ENCODE measurements at regions not wholly inside any gene's neighbourhood (a gene's known extent, or its start where the extent isn't known, plus 50 kb on each side); places are given as distances from the start of the nearest gene placed in this dataset.

DNA sequence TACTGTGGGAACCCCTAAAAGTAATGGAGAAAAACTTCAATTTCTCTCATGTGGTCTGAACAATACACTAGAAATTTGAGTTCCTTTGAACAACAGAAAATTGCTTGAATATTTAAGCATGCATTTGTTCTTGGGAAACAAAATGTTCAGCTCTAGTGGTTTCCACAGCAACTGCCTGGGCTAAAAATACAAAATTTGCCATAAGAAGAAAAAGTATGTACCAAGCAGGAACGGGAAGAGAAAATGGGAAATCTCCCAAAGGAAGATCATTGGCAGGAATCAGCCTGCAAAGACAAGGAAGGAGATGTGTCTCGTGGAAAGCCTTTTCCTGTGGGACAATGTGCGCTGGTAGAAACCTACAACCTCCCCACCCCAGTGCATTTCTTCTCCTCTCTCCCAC lies 119.0 kb upstream of the DPT start:
- Mint-ChIP-seq H3K4me3 (no peak overlapping the region), H3K9me3 (peaks cover 0 to 3% (median 2%) of the 10 kb centered on the region in 7 donors), H3K27me3 (peaks cover 28% of the 10 kb centered on the region), H3K4me1 (no peaks in the 10 kb centered on the region), H3K36me3 (no peaks in the 10 kb centered on the region), H3K27ac (no peak overlapping the region)
- Histone ChIP-seq H3K36me3 (ENCODE audit: control insufficient read depth, insufficient read depth, low read length) (no peaks in the 10 kb centered on the region), H3K4me1 (ENCODE audit: control insufficient read depth, insufficient read depth, low read length, poor library complexity, severe bottlenecking) (no peaks in the 10 kb centered on the region), H3K27me3 (ENCODE audit: control insufficient read depth, insufficient read depth, low read length) (peaks cover 5% of the 10 kb centered on the region), H3K4me3 (ENCODE audit: low read depth, low read length) (no peak overlapping the region), H3K9me3 (ENCODE audit: control insufficient read depth in 2 of 2, low read length in 2 of 2) (no peaks in the 10 kb centered on the region), H3K27ac (ENCODE audit: insufficient read depth, low read length, poor library complexity, severe bottlenecking) (no peak overlapping the region)
- DNase-seq (no peak), ATAC-seq (ENCODE audit: low read depth in 2 of 2) (no peak)

DNA sequence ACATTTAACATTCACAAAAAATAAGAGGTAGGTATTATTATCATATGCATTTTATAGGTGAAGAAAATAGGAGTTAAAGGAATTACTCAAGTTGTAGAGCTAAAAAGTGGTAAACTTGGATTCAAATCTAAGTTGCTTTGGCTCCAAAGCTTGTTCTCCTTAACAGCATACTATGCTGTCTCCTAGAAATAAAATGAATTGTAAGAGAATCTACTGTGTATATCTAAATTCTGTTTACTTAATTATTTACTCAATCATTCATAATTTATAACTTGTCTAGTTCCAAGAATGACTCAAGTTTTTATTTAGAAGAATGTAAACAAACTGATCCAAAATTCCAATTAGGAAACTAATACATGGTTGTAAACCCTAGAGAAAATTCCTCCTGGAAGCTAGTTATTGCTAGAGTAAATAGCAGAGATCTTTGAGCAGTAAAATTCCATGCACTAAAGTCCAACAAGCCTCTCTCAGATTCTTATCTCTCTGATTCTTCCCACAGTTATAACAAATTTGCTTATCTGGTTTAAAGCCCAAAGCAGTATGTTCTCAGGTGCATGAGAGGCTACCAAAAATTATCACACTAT lies 132.5 kb upstream of the DPT start:
- H3K27me3 Mint-ChIP-seq, result no peaks in the 10 kb centered on the region
- no peak overlapping the region for H3K27ac ChIP-seq (ENCODE audit: insufficient read depth, low read length, poor library complexity, severe bottlenecking)
- no peak overlapping the region for H3K27ac Mint-ChIP-seq
- ATAC-seq (ENCODE audit: low read depth in 2 of 2), result no peak
- no peaks in the 10 kb centered on the region for H3K9me3 ChIP-seq (ENCODE audit: control insufficient read depth in 2 of 2, low read length in 2 of 2)
- H3K4me1 ChIP-seq (ENCODE audit: control insufficient read depth, insufficient read depth, low read length, poor library complexity, severe bottlenecking), result no peaks in the 10 kb centered on the region
- no peaks in the 10 kb centered on the region for H3K36me3 ChIP-seq (ENCODE audit: control insufficient read depth, insufficient read depth, low read length)
- H3K27me3 ChIP-seq (ENCODE audit: control insufficient read depth, insufficient read depth, low read length), result peaks cover 2% of the 10 kb centered on the region
- H3K4me3 ChIP-seq (ENCODE audit: low read depth, low read length), result no peak overlapping the region
- H3K4me1 Mint-ChIP-seq, result no peaks in the 10 kb centered on the region
- H3K9me3 Mint-ChIP-seq, result peaks cover 0 to 13% (median 7%) of the 10 kb centered on the region in 7 donors
- H3K36me3 Mint-ChIP-seq, result peaks cover 3% of the 10 kb centered on the region
- no peak overlapping the region for H3K4me3 Mint-ChIP-seq
- DNase-seq, result no peak

DNA sequence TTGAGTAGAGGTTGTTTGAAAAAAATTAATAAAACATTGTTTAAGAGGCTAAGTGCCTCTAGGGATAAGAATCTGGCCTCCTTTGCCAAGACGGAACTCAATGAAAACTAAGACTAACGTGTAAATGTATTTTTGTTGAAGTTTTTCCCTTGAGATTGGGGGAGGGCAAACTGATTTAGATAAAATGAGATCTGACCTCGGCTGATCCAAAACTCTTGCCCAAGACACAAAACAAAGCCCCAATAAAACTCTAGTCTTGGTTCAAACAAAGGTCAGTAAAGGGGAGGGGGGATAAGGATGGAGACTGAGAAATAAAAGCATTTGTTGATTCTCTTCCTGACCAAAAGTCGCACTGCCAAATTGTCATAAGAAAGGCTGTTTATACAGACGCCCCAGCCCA lies 134.8 kb upstream of the DPT start:
- no peak overlapping the region for H3K4me3 Mint-ChIP-seq

DNA sequence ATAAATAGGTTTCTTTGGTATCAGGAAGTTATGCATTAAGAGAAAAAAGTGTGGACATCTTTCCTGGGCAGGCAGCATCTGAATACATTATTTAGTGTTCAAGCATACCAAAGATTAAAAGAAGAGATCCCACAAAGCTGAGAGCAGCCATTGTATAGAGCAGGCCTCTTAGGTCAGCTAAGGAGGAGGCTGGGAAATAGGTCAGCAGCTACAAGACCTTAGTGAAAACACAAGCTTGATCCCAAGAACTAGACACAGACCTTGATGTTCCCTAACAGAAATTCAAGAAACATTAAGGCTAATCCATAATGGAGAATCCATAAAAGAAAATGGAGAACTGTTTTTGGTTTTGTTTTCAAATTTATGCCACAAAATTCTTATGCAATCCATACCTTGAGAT lies 135.3 kb upstream of the DPT start:
- Histone ChIP-seq H3K4me3 (ENCODE audit: low read depth, low read length) (no peak overlapping the region), H3K27me3 (ENCODE audit: control insufficient read depth, insufficient read depth, low read length) (peaks cover 2% of the 10 kb centered on the region), H3K27ac (ENCODE audit: insufficient read depth, low read length, poor library complexity, severe bottlenecking) (no peak overlapping the region), H3K36me3 (ENCODE audit: control insufficient read depth, insufficient read depth, low read length) (no peaks in the 10 kb centered on the region), H3K9me3 (ENCODE audit: control insufficient read depth in 2 of 2, low read length in 2 of 2) (no peaks in the 10 kb centered on the region), H3K4me1 (ENCODE audit: control insufficient read depth, insufficient read depth, low read length, poor library complexity, severe bottlenecking) (no peaks in the 10 kb centered on the region)
- H3K36me3 Mint-ChIP-seq, result peaks cover 3% of the 10 kb centered on the region
- DNase-seq (no peak), ATAC-seq (ENCODE audit: low read depth in 2 of 2) (no peak)
- H3K9me3 Mint-ChIP-seq, result peaks cover 0 to 12% (median 6%) of the 10 kb centered on the region in 7 donors
- no peaks in the 10 kb centered on the region for H3K27me3 Mint-ChIP-seq
- H3K4me1 Mint-ChIP-seq, result no peaks in the 10 kb centered on the region
- H3K4me3 Mint-ChIP-seq, result no peak overlapping the region
- no peak overlapping the region for H3K27ac Mint-ChIP-seq

More for the DNA sequence above, 134.8 kb upstream of the DPT start:
- Mint-ChIP-seq H3K27me3 (no peaks in the 10 kb centered on the region), H3K36me3 (peaks cover 3% of the 10 kb centered on the region), H3K4me1 (no peaks in the 10 kb centered on the region), H3K9me3 (peaks cover 0 to 12% (median 6%) of the 10 kb centered on the region in 7 donors), H3K27ac (no peak overlapping the region)
- Histone ChIP-seq H3K36me3 (ENCODE audit: control insufficient read depth, insufficient read depth, low read length) (no peaks in the 10 kb centered on the region), H3K9me3 (ENCODE audit: control insufficient read depth in 2 of 2, low read length in 2 of 2) (no peaks in the 10 kb centered on the region), H3K27ac (ENCODE audit: insufficient read depth, low read length, poor library complexity, severe bottlenecking) (no peak overlapping the region), H3K4me3 (ENCODE audit: low read depth, low read length) (no peak overlapping the region), H3K27me3 (ENCODE audit: control insufficient read depth, insufficient read depth, low read length) (peaks cover 2% of the 10 kb centered on the region), H3K4me1 (ENCODE audit: control insufficient read depth, insufficient read depth, low read length, poor library complexity, severe bottlenecking) (no peaks in the 10 kb centered on the region)
- no peak for ATAC-seq (ENCODE audit: low read depth in 2 of 2)
- DNase-seq, result no peak

DNA sequence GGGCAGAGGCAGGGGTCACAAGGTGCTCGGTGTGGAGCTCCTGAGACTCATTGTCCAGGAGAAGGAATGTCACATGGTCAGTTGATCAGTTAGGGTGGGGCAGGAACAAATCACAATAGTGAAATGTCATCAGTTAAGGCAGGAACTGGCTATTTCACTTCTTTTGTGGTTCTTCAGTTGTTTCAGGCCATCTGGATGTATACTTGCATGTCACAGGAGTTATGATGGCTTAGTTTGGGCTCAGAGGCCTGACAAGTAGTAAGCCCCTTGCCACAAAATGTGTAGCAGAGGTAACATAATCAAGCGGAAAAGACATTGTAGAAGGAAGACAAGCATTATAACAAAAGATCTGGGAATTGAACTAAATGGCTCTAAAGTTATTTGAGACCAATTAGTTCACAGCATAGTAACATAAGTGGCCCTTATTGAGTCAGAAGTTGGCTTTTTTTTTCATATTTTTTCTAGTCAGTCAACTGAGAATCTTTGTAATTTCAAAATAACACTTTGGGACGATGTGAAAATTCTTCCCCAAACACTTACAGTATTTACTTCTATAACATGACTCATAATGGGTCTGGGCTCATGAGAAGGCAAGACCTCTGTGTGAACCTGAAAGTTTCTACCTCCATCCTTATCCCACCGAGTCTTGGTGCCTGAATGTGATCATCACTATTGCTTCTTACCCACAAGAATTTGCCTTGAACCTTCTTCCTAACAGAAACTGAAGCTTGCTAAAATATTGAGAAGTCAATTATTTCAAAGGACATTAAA lies 137.0 kb upstream of the DPT start:
- no peak for DNase-seq
- no peaks in the 10 kb centered on the region for H3K9me3 ChIP-seq (ENCODE audit: control insufficient read depth in 2 of 2, low read length in 2 of 2)
- Mint-ChIP-seq H3K36me3 (no peaks in the 10 kb centered on the region), H3K4me3 (no peak overlapping the region), H3K4me1 (no peaks in the 10 kb centered on the region), H3K9me3 (peaks cover 0 to 12% (median 5%) of the 10 kb centered on the region in 7 donors), H3K27ac (no peak overlapping the region), H3K27me3 (no peaks in the 10 kb centered on the region)
- ATAC-seq (ENCODE audit: low read depth in 2 of 2), result no peak
- no peak overlapping the region for H3K4me3 ChIP-seq (ENCODE audit: low read depth, low read length)
- H3K4me1 ChIP-seq (ENCODE audit: control insufficient read depth, insufficient read depth, low read length, poor library complexity, severe bottlenecking), result no peaks in the 10 kb centered on the region
- no peak overlapping the region for H3K27ac ChIP-seq (ENCODE audit: insufficient read depth, low read length, poor library complexity, severe bottlenecking)
- no peaks in the 10 kb centered on the region for H3K27me3 ChIP-seq (ENCODE audit: control insufficient read depth, insufficient read depth, low read length)
- no peaks in the 10 kb centered on the region for H3K36me3 ChIP-seq (ENCODE audit: control insufficient read depth, insufficient read depth, low read length)

DNA sequence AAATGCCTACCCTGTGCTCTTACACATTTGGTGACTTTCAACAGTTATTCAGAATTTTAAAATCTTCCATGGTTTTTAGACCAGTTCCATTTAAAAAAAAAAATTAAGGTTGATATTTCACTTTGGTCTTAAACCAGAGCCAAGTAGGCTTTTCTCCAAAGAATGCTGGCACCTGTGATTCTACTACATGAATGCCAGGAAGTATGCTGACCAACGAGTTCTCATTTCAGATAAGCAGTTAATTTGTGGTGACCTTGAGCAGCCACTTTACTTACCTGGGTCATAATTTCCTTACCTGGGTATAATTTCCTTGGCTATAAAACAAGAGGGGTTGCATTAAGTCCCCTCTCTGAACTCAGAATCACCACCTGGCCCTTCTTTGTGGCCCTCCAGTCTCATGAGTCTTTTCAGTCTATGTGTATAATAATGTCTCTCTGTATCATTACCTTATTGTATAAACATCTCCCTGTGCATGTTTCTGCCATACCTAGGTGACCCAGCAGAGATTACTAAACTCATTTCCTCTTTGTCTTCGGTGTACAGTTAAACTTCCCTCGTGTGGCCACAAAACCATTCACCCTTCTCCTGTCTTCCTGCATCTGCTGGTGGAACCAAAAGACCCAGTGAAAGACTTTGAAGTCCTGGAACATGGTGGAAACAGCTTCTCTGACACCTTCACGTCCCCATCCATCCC lies 139.1 kb upstream of the DPT start:
- no peaks in the 10 kb centered on the region for H3K9me3 ChIP-seq (ENCODE audit: control insufficient read depth in 2 of 2, low read length in 2 of 2)
- H3K27ac Mint-ChIP-seq, result no peak overlapping the region

DNA sequence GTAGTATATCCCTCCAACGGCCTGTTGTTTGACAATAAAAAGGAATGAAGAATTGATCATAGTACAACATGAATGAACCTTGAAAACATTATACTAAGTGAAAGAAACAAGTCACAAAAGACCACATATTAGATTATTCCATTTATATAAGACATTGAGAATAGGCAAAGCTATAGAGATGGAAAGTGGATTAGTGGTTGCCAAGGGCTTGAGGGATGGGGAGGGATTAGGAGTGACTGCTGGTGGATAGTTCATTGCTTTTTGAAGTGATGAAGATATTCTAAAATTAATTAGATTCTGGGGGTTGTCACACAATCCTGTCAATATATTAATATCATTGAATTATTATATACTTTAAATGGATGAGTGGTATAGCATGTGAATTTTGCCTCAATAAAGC lies 142.5 kb upstream of the DPT start:
- H3K4me3 ChIP-seq (ENCODE audit: low read depth, low read length), result no peak overlapping the region
- H3K4me3 Mint-ChIP-seq, result no peak overlapping the region
- no peaks in the 10 kb centered on the region for H3K27me3 ChIP-seq (ENCODE audit: control insufficient read depth, insufficient read depth, low read length)
- H3K36me3 ChIP-seq (ENCODE audit: control insufficient read depth, insufficient read depth, low read length), result no peaks in the 10 kb centered on the region
- no peak overlapping the region for H3K27ac Mint-ChIP-seq
- H3K9me3 Mint-ChIP-seq, result peaks cover 0 to 7% (median 1%) of the 10 kb centered on the region in 7 donors
- H3K4me1 Mint-ChIP-seq, result no peaks in the 10 kb centered on the region
- no peaks in the 10 kb centered on the region for H3K4me1 ChIP-seq (ENCODE audit: control insufficient read depth, insufficient read depth, low read length, poor library complexity, severe bottlenecking)
- no peak for DNase-seq
- no peak overlapping the region for H3K27ac ChIP-seq (ENCODE audit: insufficient read depth, low read length, poor library complexity, severe bottlenecking)
- no peaks in the 10 kb centered on the region for H3K36me3 Mint-ChIP-seq
- ATAC-seq (ENCODE audit: low read depth in 2 of 2), result no peak
- peaks cover 6% of the 10 kb centered on the region for H3K27me3 Mint-ChIP-seq
- H3K9me3 ChIP-seq (ENCODE audit: control insufficient read depth in 2 of 2, low read length in 2 of 2), result no peaks in the 10 kb centered on the region

More for the DNA sequence above, 139.1 kb upstream of the DPT start:
- Histone ChIP-seq H3K27me3 (ENCODE audit: control insufficient read depth, insufficient read depth, low read length) (no peaks in the 10 kb centered on the region), H3K27ac (ENCODE audit: insufficient read depth, low read length, poor library complexity, severe bottlenecking) (no peak overlapping the region), H3K4me1 (ENCODE audit: control insufficient read depth, insufficient read depth, low read length, poor library complexity, severe bottlenecking) (no peaks in the 10 kb centered on the region), H3K4me3 (ENCODE audit: low read depth, low read length) (no peak overlapping the region), H3K36me3 (ENCODE audit: control insufficient read depth, insufficient read depth, low read length) (no peaks in the 10 kb centered on the region)
- no peaks in the 10 kb centered on the region for H3K36me3 Mint-ChIP-seq
- no peak overlapping the region for H3K4me3 Mint-ChIP-seq
- peaks cover 1 to 12% (median 5%) of the 10 kb centered on the region in 7 donors for H3K9me3 Mint-ChIP-seq
- no peaks in the 10 kb centered on the region for H3K4me1 Mint-ChIP-seq
- H3K27me3 Mint-ChIP-seq, result no peaks in the 10 kb centered on the region
- DNase-seq (peak in 1 of 3 donors; percentile 9), ATAC-seq (ENCODE audit: low read depth in 2 of 2) (no peak)
